Stimulated activated CD8-positive, alpha-beta memory T cell treated with anti-CD3 and anti-CD28 coated beads, Interleukin-7, amount 100 ng/mL, for 4 hours (primary cell): ENCODE measurements at regions not wholly inside any gene's neighbourhood (a gene's known extent, or its start where the extent isn't known, plus 50 kb on each side); places are given as distances from the start of the nearest gene placed in this dataset.
"Not testable (repeated sequence)": the region's sequence is repeated elsewhere in the genome, so short reads cannot be mapped to it uniquely, and the experiment has no call there.

Experiments
- DNase-seq, 2 donors: peaks; one replicate each; pipeline ENCODE4 v3.0.0-alpha.2; 2020; ENCODE audit warnings: low read depth in 2 of 2

- no peak for DNase-seq
Measured at GRCh38 chr2:75915851-75916634, 205.3 kb upstream of the GCFC2 start.

GRCh38 chr2:75896779-75897366 is 186.2 kb upstream of the GCFC2 start:
- DNase-seq, result no peak

- no peak for DNase-seq
Measured at GRCh38 chr2:75894170-75894569, 183.5 kb upstream of the GCFC2 start.

- DNase-seq, result no peak
Measured at GRCh38 chr2:75892490-75892889, 181.8 kb upstream of the GCFC2 start.

GRCh38 chr2:75882530-75882929 is 171.8 kb upstream of the GCFC2 start:
- no peak for DNase-seq

- not testable (repeated sequence) for DNase-seq
Measured at GRCh38 chr2:75875606-75876005, 164.9 kb upstream of the GCFC2 start.

GRCh38 chr2:75871762-75872614 is 161.3 kb upstream of the GCFC2 start:
- not testable (repeated sequence) for DNase-seq

GRCh38 chr2:75870651-75871137 is 160.0 kb upstream of the GCFC2 start:
- DNase-seq, result no peak

GRCh38 chr2:75870133-75870532 is 159.4 kb upstream of the GCFC2 start:
- no peak for DNase-seq

- no peak for DNase-seq
Measured at GRCh38 chr2:75865702-75866101, 155.0 kb upstream of the GCFC2 start.

GRCh38 chr2:75865083-75865482 is 154.4 kb upstream of the GCFC2 start:
- no peak for DNase-seq

- no peak for DNase-seq
Measured at GRCh38 chr2:75862547-75862946, 151.8 kb upstream of the GCFC2 start.

- DNase-seq, result no peak
Measured at GRCh38 chr2:75853436-75853835, 142.7 kb upstream of the GCFC2 start.

GRCh38 chr2:75852639-75853038 is 141.9 kb upstream of the GCFC2 start:
- DNase-seq, result no peak

GRCh38 chr2:75846683-75847190 is 136.0 kb upstream of the GCFC2 start:
- DNase-seq, result no peak

- DNase-seq, result no peak
Measured at GRCh38 chr2:75844651-75845050, 133.9 kb upstream of the GCFC2 start.

GRCh38 chr2:75834588-75834987 is 123.9 kb upstream of the GCFC2 start:
- DNase-seq, result not testable (repeated sequence)

- no peak for DNase-seq
Measured at GRCh38 chr2:75833386-75833785, 122.7 kb upstream of the GCFC2 start.

- no peak for DNase-seq
Measured at GRCh38 chr2:75828826-75829225, 118.1 kb upstream of the GCFC2 start.

- DNase-seq, result not testable (repeated sequence)
Measured at GRCh38 chr2:75823515-75823914, 112.8 kb upstream of the GCFC2 start.

- no peak for DNase-seq
Measured at GRCh38 chr2:75822336-75822735, 111.6 kb upstream of the GCFC2 start.

GRCh38 chr2:75820693-75821092 is 110.0 kb upstream of the GCFC2 start:
- DNase-seq, result no peak
